HEK293 (cell line): ENCODE measurements at regions not wholly inside any gene's neighbourhood (a gene's known extent, or its start where the extent isn't known, plus 50 kb on each side); places are given as distances from the start of the nearest gene placed in this dataset.

Experiments used
- CTCF ChIP-seq: fragments of 450-650 bp; formaldehyde crosslinking; IDR thresholded peaks from 2 replicates; pipeline ENCODE4 v1.5.1; 2016; ENCODE audit warnings: missing biosample characterization, missing genetic modification characterization
- KLF9 ChIP-seq: fragments of 450-650 bp; formaldehyde crosslinking; IDR thresholded peaks from 2 replicates; pipeline ENCODE4 v1.5.1; 2016; ENCODE audit warnings: missing biosample characterization, missing genetic modification characterization, low read depth
- MEIS1 ChIP-seq: sonication (generic); formaldehyde crosslinking; IDR thresholded peaks from 2 replicates; pipeline ENCODE4 v1.8.1; 2022; ENCODE audit warnings: missing genetic modification reagents, mild to moderate bottlenecking, borderline replicate concordance
- SP2 ChIP-seq: fragments of 450-650 bp; formaldehyde crosslinking; IDR thresholded peaks from 2 replicates; pipeline ENCODE4 v1.5.1; 2016; ENCODE audit warnings: missing biosample characterization, missing genetic modification characterization
- ZBTB17 ChIP-seq: fragments of 450-650 bp; formaldehyde crosslinking; IDR thresholded peaks from 2 replicates; pipeline ENCODE4 v1.5.1; 2016; ENCODE audit warnings: missing biosample characterization, missing genetic modification characterization
- ZNF426 ChIP-seq: fragments of 450-650 bp; formaldehyde crosslinking; IDR thresholded peaks from 2 replicates; pipeline ENCODE4 v1.5.1; 2017; ENCODE audit warnings: missing biosample characterization, missing genetic modification characterization, mild to moderate bottlenecking, inconsistent platforms, moderate library complexity
- ZNF658 ChIP-seq: fragments of 450-650 bp; formaldehyde crosslinking; IDR thresholded peaks from 2 replicates; pipeline ENCODE4; 2016; ENCODE audit warnings: missing biosample characterization, missing genetic modification characterization
- ZNF792 ChIP-seq: fragments of 450-650 bp; formaldehyde crosslinking; IDR thresholded peaks from 2 replicates; pipeline ENCODE4 v1.5.1; 2016; ENCODE audit warnings: missing biosample characterization, missing genetic modification characterization
- ZNF843 ChIP-seq: fragments of 450-650 bp; formaldehyde crosslinking; IDR thresholded peaks from 2 replicates; pipeline ENCODE4 v1.5.1; 2016; ENCODE audit warnings: missing biosample characterization, missing genetic modification characterization

GRCh38 chr12:105766029-105766428, 372.7 kb downstream of the NUAK1 start:
- TF ChIP-seq SP2 (tag by site-specific recombination) (no peak), ZNF843 (tag by site-specific recombination) (no peak), CTCF (tag by site-specific recombination) (no peak), ZNF658 (no peak), ZNF792 (tag by site-specific recombination) (no peak), KLF9 (tag by site-specific recombination) (no peak), ZNF426 (tag by site-specific recombination) (no peak), MEIS1 (no peak), ZBTB17 (tag by site-specific recombination) (no peak)
